ENCODE measurements at regions not wholly inside any gene's neighbourhood (a gene's known extent, or its start where the extent isn't known, plus 50 kb on each side); places are given as distances from the start of the nearest gene placed in this dataset.

GRCh38 chr6:82705579-82705978 lies 342.0 kb downstream of the TPBG start:
- TF ChIP-seq CTCF (IDR thresholded peaks at IDR 0.05) (no peak), POLR2A (IDR thresholded peaks at IDR 0.05) (no peak)
